Fibroblast of lung (primary cell): ENCODE measurements at regions not wholly inside any gene's neighbourhood (a gene's known extent, or its start where the extent isn't known, plus 50 kb on each side); places are given as distances from the start of the nearest gene placed in this dataset.

ENCODE experiments used
- EZH2 ChIP-seq: IDR thresholded peaks from 2 replicates; pipeline ENCODE4 v1.5.1; 2012; ENCODE audit warnings: low read length, control low read depth, mild to moderate bottlenecking; ENCODE audit errors: missing control alignments
- TF ChIP-seq, protein P1 (sequence below), 2 donors: IDR thresholded peaks in 1 of 2; conservative IDR thresholded peaks in 1 of 2; 1 replicate in 1 of 2; 2 replicates in 1 of 2; pipeline ENCODE4 v1.5.1; 2011 to 2012; ENCODE audit warnings: low read length in 2 of 2, control low read depth in 1 of 2, inconsistent platforms in 1 of 2, low read depth in 1 of 2, mild to moderate bottlenecking in 1 of 2

GRCh38 chr17:22514315-22514714 lies 822.0 kb downstream of the KCNJ18 start:
- TF ChIP-seq, protein P1, sequence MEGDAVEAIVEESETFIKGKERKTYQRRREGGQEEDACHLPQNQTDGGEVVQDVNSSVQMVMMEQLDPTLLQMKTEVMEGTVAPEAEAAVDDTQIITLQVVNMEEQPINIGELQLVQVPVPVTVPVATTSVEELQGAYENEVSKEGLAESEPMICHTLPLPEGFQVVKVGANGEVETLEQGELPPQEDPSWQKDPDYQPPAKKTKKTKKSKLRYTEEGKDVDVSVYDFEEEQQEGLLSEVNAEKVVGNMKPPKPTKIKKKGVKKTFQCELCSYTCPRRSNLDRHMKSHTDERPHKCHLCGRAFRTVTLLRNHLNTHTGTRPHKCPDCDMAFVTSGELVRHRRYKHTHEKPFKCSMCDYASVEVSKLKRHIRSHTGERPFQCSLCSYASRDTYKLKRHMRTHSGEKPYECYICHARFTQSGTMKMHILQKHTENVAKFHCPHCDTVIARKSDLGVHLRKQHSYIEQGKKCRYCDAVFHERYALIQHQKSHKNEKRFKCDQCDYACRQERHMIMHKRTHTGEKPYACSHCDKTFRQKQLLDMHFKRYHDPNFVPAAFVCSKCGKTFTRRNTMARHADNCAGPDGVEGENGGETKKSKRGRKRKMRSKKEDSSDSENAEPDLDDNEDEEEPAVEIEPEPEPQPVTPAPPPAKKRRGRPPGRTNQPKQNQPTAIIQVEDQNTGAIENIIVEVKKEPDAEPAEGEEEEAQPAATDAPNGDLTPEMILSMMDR (conservative IDR thresholded peaks at IDR 0.05 in 1 of 2, IDR thresholded peaks at IDR 0.05 in 1 of 2; ENCODE audit: low read depth in 1 of 2, low read length in 2 of 2): no peak
- no peak for TF ChIP-seq EZH2
